ENCODE measurements at regions not wholly inside any gene's neighbourhood (a gene's known extent, or its start where the extent isn't known, plus 50 kb on each side); places are given as distances from the start of the nearest gene placed in this dataset.

DNA sequence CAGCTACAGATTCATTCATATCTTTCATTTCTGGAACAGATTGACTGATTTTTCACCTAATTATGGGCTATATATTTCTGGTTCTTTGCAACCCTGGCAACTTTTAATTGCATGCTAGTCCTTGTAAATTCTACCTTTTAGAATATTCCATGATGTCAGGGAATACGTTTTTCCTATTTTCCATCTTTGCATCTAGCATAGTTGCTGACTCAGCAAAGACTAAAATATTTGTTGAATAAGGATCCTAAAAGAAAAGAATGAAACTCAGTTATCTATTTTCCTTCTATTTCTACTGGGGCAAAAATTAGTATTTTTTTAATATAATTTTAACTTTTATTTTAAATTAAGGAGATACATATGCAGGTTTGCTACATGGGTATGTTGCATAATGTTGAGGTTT is 438.3 kb downstream of the GXYLT1 start:
- no peaks in the 10 kb centered on the region for H3K36me3 ChIP-seq
- H3K27ac ChIP-seq = no peak overlapping the region
- no peak for ATAC-seq
- TF ChIP-seq, protein P1, sequence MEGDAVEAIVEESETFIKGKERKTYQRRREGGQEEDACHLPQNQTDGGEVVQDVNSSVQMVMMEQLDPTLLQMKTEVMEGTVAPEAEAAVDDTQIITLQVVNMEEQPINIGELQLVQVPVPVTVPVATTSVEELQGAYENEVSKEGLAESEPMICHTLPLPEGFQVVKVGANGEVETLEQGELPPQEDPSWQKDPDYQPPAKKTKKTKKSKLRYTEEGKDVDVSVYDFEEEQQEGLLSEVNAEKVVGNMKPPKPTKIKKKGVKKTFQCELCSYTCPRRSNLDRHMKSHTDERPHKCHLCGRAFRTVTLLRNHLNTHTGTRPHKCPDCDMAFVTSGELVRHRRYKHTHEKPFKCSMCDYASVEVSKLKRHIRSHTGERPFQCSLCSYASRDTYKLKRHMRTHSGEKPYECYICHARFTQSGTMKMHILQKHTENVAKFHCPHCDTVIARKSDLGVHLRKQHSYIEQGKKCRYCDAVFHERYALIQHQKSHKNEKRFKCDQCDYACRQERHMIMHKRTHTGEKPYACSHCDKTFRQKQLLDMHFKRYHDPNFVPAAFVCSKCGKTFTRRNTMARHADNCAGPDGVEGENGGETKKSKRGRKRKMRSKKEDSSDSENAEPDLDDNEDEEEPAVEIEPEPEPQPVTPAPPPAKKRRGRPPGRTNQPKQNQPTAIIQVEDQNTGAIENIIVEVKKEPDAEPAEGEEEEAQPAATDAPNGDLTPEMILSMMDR (IDR thresholded peaks at IDR 0.05) = no peak
- no peak for DNase-seq
- intact Hi-C loops (cut with DNase I) = no loop called here
- H3K9me3 ChIP-seq = no peaks in the 10 kb centered on the region
- no peaks in the 10 kb centered on the region for H3K27me3 ChIP-seq
- no peaks in the 10 kb centered on the region for H3K4me1 ChIP-seq
- H3K4me3 ChIP-seq = no peak overlapping the region

DNA sequence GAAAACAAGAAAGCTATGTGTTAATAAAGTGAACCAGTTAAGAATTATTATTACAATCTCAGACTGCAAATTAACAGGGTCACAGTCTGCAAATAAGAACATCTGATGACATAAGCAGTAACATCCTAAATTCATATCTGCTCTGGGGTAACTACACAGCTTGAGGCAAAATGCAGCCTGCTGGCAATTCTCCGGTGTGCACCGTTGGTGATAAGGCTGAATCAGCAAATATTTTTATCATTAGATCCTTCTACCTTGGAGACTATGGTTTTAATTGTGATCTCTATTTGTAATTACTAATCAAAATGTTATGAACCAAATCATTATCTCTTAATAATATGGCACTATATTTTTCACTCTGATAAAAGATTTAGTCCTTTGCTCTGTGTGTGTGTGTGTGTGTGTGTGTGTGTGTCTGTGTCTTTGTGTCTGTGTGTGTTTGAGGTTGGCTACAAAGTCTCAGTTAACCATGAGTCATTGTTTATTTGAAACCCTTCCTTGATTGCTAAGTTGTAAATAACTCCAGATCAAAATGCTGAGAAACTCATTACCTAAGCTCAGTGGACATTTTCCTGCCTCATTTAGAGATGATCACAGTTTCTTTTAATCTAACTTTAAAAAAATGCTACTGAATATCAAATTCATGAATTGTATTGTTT is 442.6 kb downstream of the GXYLT1 start:
- H3K9me3 ChIP-seq = no peaks in the 10 kb centered on the region
- no peaks in the 10 kb centered on the region for H3K27me3 ChIP-seq
- no peak overlapping the region for H3K4me3 ChIP-seq
- TF ChIP-seq, protein P1 (IDR thresholded peaks at IDR 0.05) = no peak
- no peak for DNase-seq
- no peak for ATAC-seq
- intact Hi-C loops (cut with DNase I) = no loop called here
- H3K4me1 ChIP-seq = no peaks in the 10 kb centered on the region
- H3K36me3 ChIP-seq = no peaks in the 10 kb centered on the region
- H3K27ac ChIP-seq = no peak overlapping the region

DNA sequence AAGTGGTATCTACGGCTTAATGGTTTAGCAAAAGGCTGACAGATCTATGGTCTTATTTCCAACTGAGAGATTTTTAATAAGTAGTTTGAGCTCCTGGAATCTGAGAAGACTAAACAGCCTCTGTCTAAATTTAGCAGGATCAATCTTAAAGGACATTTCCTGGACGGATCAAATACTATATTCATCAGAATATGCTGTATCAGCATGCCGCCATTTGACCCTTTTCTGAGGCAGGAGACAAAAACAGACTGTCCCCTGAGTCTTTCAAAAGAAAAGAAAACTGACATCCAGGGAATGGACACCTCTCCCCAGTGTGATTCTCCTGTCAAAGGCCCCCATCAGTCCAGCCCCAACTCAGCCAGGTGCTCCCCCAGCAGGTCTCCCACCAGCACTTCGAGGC is 443.7 kb downstream of the GXYLT1 start:
- ATAC-seq (no peak), DNase-seq (no peak)
- Histone ChIP-seq H3K4me1 (no peaks in the 10 kb centered on the region), H3K9me3 (no peaks in the 10 kb centered on the region), H3K4me3 (no peak overlapping the region), H3K36me3 (no peaks in the 10 kb centered on the region), H3K27me3 (no peaks in the 10 kb centered on the region), H3K27ac (no peak overlapping the region)
- TF ChIP-seq, protein P1 (IDR thresholded peaks at IDR 0.05) = no peak
- intact Hi-C loops (cut with DNase I) = no loop called here

DNA sequence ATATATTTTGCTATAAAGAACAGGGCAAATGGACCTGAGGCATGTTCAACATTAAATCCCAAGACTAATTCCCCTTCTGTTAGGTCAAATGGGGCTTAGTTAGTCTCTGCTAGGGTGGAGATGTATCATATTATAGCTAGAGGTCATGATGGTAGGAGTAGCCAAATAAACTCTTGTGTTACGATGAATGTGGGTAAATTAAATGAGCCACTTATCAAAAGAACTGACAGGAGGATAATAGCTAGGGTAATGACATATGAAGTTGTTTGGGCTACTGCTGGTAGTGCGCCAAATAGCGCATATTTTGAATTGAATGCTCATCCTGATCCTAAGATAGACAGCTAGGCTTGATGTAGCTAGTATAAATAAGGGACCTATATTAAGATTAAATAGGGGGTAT is 445.0 kb downstream of the GXYLT1 start:
- TF ChIP-seq, protein P1 (IDR thresholded peaks at IDR 0.05) = no peak
- Histone ChIP-seq H3K27ac (no peak overlapping the region), H3K27me3 (no peaks in the 10 kb centered on the region), H3K36me3 (no peaks in the 10 kb centered on the region), H3K4me3 (no peak overlapping the region), H3K9me3 (no peaks in the 10 kb centered on the region), H3K4me1 (no peaks in the 10 kb centered on the region)
- no peak for ATAC-seq
- no peak for DNase-seq
- intact Hi-C loops (cut with DNase I) = no loop called here

DNA sequence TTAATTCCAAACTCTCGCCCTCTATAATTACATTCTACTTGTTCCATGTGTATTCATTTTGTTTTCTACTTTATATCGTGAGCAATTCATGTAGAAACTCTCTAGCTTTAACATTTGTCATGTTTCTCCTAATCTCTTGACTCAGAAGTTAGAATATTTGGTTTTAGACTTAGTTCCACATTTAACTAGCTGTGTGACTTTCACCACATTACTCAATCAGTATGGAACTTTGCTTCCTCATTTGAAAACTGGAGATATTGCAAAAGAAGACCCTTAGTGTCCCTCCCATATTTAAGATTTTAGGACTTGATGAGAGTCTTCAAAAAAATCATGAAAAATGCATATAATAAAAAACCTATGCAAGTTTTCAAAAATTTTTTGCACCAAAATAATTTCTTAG is 447.5 kb downstream of the GXYLT1 start:
- Histone ChIP-seq H3K4me3 (no peak overlapping the region), H3K9me3 (no peaks in the 10 kb centered on the region), H3K36me3 (no peaks in the 10 kb centered on the region), H3K27me3 (no peaks in the 10 kb centered on the region), H3K27ac (no peak overlapping the region), H3K4me1 (no peaks in the 10 kb centered on the region)
- intact Hi-C loops (cut with DNase I) = no loop called here
- TF ChIP-seq, protein P1 (IDR thresholded peaks at IDR 0.05) = no peak
- ATAC-seq (peak; percentile 21), DNase-seq (no peak)

DNA sequence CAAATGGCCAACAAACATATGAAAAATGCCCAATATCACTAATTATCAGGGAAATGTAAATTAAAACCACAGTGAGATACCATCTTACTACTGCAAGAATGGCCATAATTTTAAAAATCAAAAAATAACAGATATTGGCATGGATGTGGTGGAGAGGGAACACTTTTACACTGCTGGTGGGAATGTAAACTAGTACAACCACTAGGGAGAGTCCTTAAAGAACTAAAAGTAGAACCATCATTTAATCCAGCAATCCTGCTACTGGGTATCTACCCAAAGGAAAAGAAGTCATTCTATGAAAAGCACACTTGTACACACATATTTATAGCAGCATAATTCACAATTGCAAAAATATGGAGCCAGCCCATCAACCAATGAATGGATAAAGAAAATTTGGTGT is 459.7 kb downstream of the GXYLT1 start:
- Histone ChIP-seq H3K4me1 (no peaks in the 10 kb centered on the region), H3K27ac (no peak overlapping the region), H3K27me3 (no peaks in the 10 kb centered on the region), H3K9me3 (no peaks in the 10 kb centered on the region), H3K36me3 (no peaks in the 10 kb centered on the region), H3K4me3 (no peak overlapping the region)
- intact Hi-C loops (cut with DNase I) = no loop called here
- ATAC-seq = no peak
- TF ChIP-seq, protein P1 (IDR thresholded peaks at IDR 0.05) = no peak
- no peak for DNase-seq

All from upper lobe of right lung (tissue), 1 donor.